Skin epidermis (tissue), 12 donors: ENCODE measurements at regions not wholly inside any gene's neighbourhood (a gene's known extent, or its start where the extent isn't known, plus 50 kb on each side); places are given as distances from the start of the nearest gene placed in this dataset.
A peak's percentile ranks its signal among the peaks of the same experiment; 100 is the strongest.

Experiments
- H3K27ac ChIP-seq, 21 experiments: fragments of 200-600 bp; sonication (generic) in 11 of 21; one replicate each; pipeline ENCODE4 v1.5.0; 2020; ENCODE audit warnings: mild to moderate bottlenecking in 3 of 21, inconsistent platforms in 2 of 21, moderate library complexity in 2 of 21
- H3K4me3 ChIP-seq, 7 experiments: fragments of 200-600 bp; sonication (generic) in 2 of 7; one replicate each; pipeline ENCODE4 v1.5.0; 2020; ENCODE audit warnings: inconsistent platforms in 2 of 7, mild to moderate bottlenecking in 2 of 7, moderate library complexity in 1 of 7

GRCh38 chr9:129332581-129332980, 154.5 kb upstream of the IER5L start:
- Histone ChIP-seq H3K27ac (peak overlapping the region in 20 of 21 experiments; percentile 56 to 95 (median 82)), H3K4me3 (peak overlapping the region in 3 of 7 experiments; percentile 8 to 17 (median 11))

DNA sequence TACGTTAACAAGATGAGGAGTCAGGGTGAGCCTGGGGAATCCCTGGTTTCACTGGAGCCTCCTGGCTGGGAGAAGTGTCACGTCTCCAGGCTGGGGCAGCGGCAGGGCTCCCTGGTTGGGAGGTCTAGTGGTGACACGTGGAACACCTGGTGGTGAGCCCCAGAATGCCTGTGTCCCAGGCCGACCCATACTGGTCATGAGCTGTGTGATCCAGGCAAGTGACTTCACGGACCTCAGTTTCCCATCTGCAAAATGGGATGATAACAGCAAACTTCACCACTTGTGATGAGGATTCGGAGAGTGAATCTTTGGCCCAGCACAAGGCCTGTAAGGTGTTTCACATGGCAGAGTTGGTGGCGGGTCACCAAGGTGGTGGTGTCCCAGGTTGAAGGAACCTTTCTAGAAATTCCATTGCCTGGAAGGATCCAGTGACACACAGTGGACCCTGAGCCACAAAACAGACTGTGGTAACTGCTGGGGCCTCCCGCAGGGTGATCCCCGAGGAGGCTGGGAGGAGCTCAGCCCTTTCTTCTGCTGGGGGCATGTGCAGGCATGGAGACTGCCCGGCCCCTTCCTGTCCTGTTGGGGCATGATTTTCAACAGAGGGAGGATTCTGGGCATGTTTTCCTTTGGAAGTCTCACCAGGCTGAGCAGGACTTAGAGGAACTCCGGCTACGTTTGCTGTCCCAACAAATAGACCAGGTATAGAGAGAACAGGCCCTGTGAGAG, 153.9 kb upstream of the IER5L start:
- H3K4me3 ChIP-seq = peak overlapping the region in 2 of 7 experiments; percentile 11 to 17
- H3K27ac ChIP-seq = peak overlapping the region in 20 of 21 experiments; percentile 56 to 95 (median 82)

- Histone ChIP-seq H3K27ac (peak overlapping the region in 9 of 21 experiments; percentile 6 to 95 (median 83)), H3K4me3 (no peak overlapping the region)
Measured at GRCh38 chr9:129331493-129331765, 153.4 kb upstream of the IER5L start.

- Histone ChIP-seq H3K27ac (peak overlapping the region in 3 of 21 experiments; percentile 2 to 83 (median 6)), H3K4me3 (no peak overlapping the region)
Measured at GRCh38 chr9:129330711-129331492, 152.8 kb upstream of the IER5L start.

DNA sequence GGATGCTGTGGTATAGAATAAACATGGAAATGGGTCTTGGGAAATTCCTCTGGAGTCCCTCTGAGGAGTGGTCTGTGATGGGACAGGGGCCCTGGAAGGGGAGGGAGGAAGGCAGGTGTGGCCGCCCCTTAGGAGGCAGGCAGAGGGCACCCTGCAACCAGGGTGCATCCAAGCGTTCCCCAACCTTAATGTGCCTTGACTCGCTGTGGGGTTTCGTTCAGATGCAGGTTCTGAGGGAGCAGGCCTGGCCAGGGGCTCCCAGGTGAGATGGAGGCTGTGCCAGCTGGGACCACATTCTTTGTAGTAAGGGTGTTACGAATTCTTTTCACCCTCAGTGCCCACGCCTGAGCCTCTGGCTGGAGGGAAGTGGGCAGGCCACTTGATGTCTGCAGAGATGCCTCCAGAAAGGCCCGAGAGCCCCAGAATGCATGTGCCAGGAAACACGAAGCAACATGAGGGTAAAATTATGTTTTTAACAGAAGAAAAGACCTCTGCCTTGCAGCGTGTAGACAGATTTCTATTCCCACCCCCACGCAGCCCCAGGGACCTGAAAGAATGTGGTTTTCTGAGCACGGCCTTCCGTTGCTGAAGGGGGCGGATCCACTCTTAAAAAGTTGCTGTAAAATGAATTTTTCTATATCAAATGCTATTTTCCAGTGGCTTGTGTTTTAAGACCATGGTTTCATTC, 150.4 kb upstream of the IER5L start:
- Histone ChIP-seq H3K27ac (peak overlapping the region in 17 of 21 experiments; percentile 20 to 69 (median 37)), H3K4me3 (no peak overlapping the region)

DNA sequence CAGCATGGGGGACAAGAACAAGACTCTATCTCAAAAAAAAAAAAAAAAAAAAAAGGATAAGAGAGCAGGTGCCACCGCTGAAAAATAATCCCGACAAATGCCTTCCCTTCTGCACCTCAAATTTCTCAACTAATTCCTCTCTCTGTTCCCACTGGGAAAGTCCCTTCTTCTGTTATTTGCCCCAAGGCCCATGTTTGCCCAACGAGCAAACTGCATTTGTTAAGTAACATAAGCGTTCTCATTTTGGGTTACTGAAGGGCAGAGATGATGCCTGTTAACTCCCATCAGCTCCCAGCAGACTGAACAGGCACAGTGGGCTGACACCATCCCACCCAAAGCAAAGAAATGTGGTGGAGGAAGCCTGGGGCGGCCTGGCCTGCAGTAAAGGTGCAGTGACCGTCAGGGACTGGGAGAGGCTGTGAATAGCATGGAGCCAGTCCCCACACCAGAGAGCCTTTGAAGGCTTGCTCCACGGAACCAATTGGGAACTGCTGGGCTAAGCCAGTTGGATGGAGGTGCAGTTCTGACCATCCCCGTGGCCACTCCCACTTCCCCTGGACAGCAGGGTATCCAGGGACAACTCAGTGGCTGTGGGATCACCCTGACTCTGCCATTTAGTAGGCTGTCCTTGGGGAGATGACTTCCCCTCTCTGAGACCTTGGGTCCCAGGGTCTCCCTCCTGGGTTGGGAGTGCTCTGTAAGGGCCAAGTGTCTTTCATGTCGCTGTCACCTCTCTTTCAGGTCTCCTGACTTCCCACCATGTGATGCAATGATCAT, 149.7 kb upstream of the IER5L start:
- Histone ChIP-seq H3K4me3 (no peak overlapping the region), H3K27ac (peak overlapping the region in 12 of 21 experiments; percentile 14 to 69 (median 44))

DNA sequence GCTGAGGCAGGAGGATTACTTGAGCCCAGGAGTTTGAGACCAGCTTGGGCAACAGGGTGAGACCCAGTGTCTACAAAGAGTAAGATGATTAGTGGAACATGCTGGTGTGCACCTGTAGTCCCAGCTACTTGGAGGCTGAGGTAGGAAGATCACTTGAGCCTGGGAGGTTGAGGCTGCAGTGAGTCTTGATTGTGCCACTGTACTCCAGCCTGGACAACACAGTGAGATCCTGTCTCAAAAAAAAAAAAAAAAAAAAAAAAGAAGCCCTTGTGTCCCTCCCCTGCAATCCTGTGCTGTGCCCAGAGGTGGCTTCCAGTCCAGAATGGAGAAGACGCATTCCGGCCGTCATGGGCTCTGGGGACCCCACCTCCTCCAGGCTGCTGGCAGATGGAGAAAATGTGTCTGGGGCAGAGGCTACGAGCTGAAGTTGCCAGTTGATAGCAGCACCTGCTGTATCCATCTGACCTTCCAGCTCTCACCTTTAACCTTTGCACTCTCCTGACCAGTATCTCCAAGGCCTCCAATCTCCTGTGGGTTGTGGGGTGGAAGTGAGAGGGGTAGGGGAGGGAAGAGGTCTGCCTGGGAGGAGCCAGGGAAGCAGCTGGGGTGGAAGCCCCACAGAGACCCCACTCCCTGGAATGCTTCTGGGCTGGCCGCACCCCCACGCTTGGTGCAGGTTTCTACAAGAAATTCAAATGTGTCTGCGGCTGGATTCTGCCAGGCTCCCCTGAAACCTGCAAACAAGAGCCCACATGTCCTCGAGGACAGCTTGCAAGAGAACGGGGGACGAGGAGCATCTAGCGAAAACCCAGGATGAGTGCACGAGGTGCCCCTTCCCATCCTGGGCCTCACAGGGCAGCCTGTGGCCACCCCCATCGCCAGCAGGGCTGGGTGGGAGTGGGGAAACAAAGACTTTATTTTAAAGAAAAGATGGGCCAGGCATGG, 148.3 kb upstream of the IER5L start:
- Histone ChIP-seq H3K4me3 (no peak overlapping the region), H3K27ac (no peak overlapping the region)

GRCh38 chr9:129324808-129325502, 146.9 kb upstream of the IER5L start:
- peak overlapping the region in 4 of 21 experiments; percentile 19 to 83 (median 26) for H3K27ac ChIP-seq
- no peak overlapping the region for H3K4me3 ChIP-seq

- Histone ChIP-seq H3K4me3 (no peak overlapping the region), H3K27ac (peak overlapping the region in 3 of 21 experiments; percentile 60 to 83 (median 83))
Measured at GRCh38 chr9:129323999-129324553, 146.0 kb upstream of the IER5L start.

DNA sequence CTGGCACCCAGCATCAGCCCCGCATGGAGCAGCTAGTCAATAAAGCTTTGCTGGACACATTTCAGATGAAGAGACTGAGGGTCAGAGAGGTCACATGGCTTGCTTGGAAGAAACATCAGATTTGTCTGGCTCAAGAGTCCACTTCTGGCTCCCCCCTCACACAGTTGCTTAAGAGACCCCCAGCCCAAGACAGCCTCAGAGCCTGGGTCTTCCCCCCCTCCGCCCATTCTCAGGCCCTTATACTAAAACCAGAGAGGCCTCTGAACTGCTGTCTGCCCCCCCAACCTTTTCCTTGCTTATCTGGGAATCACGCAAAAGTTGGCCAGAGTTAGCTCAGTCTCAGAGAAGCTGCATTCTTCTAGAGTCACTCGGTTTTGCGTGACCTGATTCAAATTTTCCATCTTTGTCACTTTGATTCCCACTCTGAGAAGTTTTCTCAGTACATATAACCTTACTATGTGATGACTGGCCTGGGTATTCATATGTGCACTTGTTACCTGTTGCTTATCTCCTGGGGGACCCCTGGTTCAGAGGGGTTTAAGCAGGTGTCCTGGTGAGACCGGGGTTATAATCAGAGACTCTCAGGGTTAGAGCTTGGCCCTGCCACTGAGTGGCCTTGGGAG, 145.4 kb upstream of the IER5L start:
- peak overlapping the region in 8 of 21 experiments; percentile 4 to 83 (median 32) for H3K27ac ChIP-seq

GRCh38 chr9:129322641-129323375, 144.7 kb upstream of the IER5L start:
- Histone ChIP-seq H3K27ac (peak overlapping the region in 9 of 21 experiments; percentile 3 to 83 (median 17)), H3K4me3 (no peak overlapping the region)

More for the DNA sequence above, 145.4 kb upstream of the IER5L start:
- no peak overlapping the region for H3K4me3 ChIP-seq

DNA sequence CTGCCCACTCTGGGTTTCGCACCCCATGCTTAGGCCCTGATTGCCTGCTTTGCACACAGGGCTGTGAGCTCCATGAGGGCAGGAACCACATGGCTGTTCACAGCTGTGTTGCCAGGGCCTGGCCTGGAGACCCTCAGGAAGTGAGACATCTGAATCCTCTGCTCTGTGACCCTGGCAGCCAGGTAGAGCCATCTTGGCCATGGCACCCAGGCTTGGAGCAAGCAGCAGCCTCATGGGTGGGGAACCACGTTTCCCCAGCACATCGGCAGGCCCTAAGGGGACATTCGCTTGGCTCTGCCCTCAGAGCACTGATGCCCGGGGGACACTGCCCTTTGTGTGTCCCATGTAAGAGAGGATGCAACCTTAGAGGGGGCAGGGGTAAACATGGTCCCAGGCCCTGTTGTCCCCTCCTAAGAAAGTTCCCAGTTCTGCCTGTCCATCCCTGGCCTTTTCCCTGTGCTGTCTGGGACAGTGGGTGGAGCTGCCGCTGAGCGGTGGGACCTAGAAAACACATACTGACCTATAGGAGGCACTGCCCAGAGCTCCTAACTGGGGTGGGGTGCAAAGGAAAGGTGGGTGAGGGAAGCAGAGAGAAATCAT, 144.1 kb upstream of the IER5L start:
- peak overlapping the region in 12 of 21 experiments; percentile 36 to 90 (median 80) for H3K27ac ChIP-seq
- peak overlapping the region in 1 of 7 experiments; percentile 39 for H3K4me3 ChIP-seq

GRCh38 chr9:129321286-129322021, 143.4 kb upstream of the IER5L start:
- H3K4me3 ChIP-seq = peak overlapping the region; percentile 12 to 39 (median 27)
- H3K27ac ChIP-seq = peak overlapping the region; percentile 56 to 91 (median 83)

GRCh38 chr9:129320575-129321285, 142.7 kb upstream of the IER5L start:
- H3K27ac ChIP-seq = peak overlapping the region; percentile 56 to 91 (median 83)
- peak overlapping the region; percentile 12 to 39 (median 27) for H3K4me3 ChIP-seq
